B cell (primary cell): ENCODE measurements at regions not wholly inside any gene's neighbourhood (a gene's known extent, or its start where the extent isn't known, plus 50 kb on each side); places are given as distances from the start of the nearest gene placed in this dataset.

Experiments
- ATAC-seq: fragments of 200-7000 bp; cut with Tn5 transposase; one replicate; pipeline ENCODE4 v1.10.0; 2021; ENCODE audit warnings: low read depth, mild to moderate bottlenecking, moderate number of reproducible peaks, moderate library complexity
- CTCF ChIA-PET: fragments of 350-600 bp; sonication (Branson Sonifier 250); formaldehyde crosslinking; loops from one replicate; lab custom pipeline; 2021; ENCODE audit warnings: antibody characterized with exemption, inconsistent platforms; lab: Charles Lee
- POLR2A ChIA-PET: fragments of 350-600 bp; sonication (Branson Sonifier 250); formaldehyde crosslinking; loops from one replicate; lab custom pipeline; 2021; ENCODE audit warnings: antibody characterized with exemption; lab: Charles Lee
- DNase-seq: peaks from one replicate; pipeline ENCODE4 v3.0.0; 2013
- H2AFZ ChIP-seq: 2 replicates; pipeline ENCODE4 v1.6.1; 2012; ENCODE audit warnings: mild to moderate bottlenecking, low read depth, low read length; ENCODE audit not compliant: insufficient read depth, poor library complexity, severe bottlenecking
- H3K27ac ChIP-seq, 2 donors: 1 replicate in 1 of 2; 2 replicates in 1 of 2; pipeline ENCODE4 v1.5.1; 2012 to 2013; ENCODE audit warnings: low read length in 2 of 2, mild to moderate bottlenecking in 2 of 2, moderate library complexity in 1 of 2
- H3K27me3 ChIP-seq, 4 experiments: fragments of 200-600 bp in 1 of 4; sonication (generic) in 1 of 4; replicated peaks in 1 of 4; 1 replicate in 2 of 4; 2 replicates in 2 of 4; pipeline versions ENCODE4 v1.6.1 to v1.7.0; 2013 to 2016; ENCODE audit warnings: low read length in 3 of 4, mild to moderate bottlenecking in 2 of 4, mixed read lengths in 1 of 4, moderate library complexity in 1 of 4; ENCODE audit not compliant: insufficient read depth in 4 of 4, control insufficient read depth in 3 of 4; ENCODE audit errors: control extremely low read depth in 1 of 4
- H3K36me3 ChIP-seq, 2 experiments: replicated peaks in 1 of 2; 1 replicate in 1 of 2; 2 replicates in 1 of 2; pipeline versions ENCODE4 v1.6.1 to v1.7.1; 2013; ENCODE audit warnings: low read length in 1 of 2; ENCODE audit not compliant: insufficient read depth in 2 of 2, control insufficient read depth in 1 of 2; ENCODE audit errors: control extremely low read depth in 1 of 2, extremely low read depth in 1 of 2
- H3K4me1 ChIP-seq, 2 donors: fragments of 200-600 bp in 1 of 2; sonication (generic) in 1 of 2; 1 replicate in 1 of 2; 2 replicates in 1 of 2; pipeline versions ENCODE4 v1.5.1 to v1.6.1; 2013 to 2017; ENCODE audit warnings: low read length in 2 of 2; ENCODE audit not compliant: control insufficient read depth in 2 of 2, insufficient read depth in 2 of 2
- H3K4me2 ChIP-seq: replicated peaks from 2 replicates; pipeline ENCODE3; 2012; ENCODE audit warnings: mild to moderate bottlenecking, low read depth, low read length; ENCODE audit not compliant: poor library complexity, severe bottlenecking
- H3K4me3 ChIP-seq, 5 experiments: fragments of 200-600 bp in 1 of 5; sonication (generic) in 1 of 5; 1 replicate in 3 of 5; 2 replicates in 2 of 5; pipeline versions ENCODE4 v1.5.1 to v1.7.0; 2011 to 2016; ENCODE audit warnings: low read length in 4 of 5, mild to moderate bottlenecking in 4 of 5, low read depth in 2 of 5, control low read depth in 1 of 5, moderate library complexity in 1 of 5; ENCODE audit not compliant: insufficient read depth in 1 of 5; ENCODE audit errors: control extremely low read depth in 1 of 5, extremely low read depth in 1 of 5
- H3K79me2 ChIP-seq: fragments of 200-600 bp; sonication (generic); one replicate; pipeline ENCODE4 v1.6.0; 2016; ENCODE audit warnings: low read length; ENCODE audit not compliant: control insufficient read depth, insufficient read depth
- H3K9ac ChIP-seq: fragments of 200-600 bp; sonication (generic); 2 replicates; pipeline ENCODE4 v1.6.1; 2017; ENCODE audit warnings: mild to moderate bottlenecking, low read length, moderate library complexity
- H3K9me3 ChIP-seq, 3 donors: one replicate each; pipeline versions ENCODE4 v1.6.1 to v1.7.1; 2013; ENCODE audit warnings: low read length in 2 of 3; ENCODE audit not compliant: control insufficient read depth in 2 of 3, insufficient read depth in 1 of 3; ENCODE audit errors: control extremely low read depth in 1 of 3
- H4K20me1 ChIP-seq: 2 replicates; pipeline ENCODE4 v1.6.0; 2012; ENCODE audit warnings: mild to moderate bottlenecking, low read length; ENCODE audit not compliant: insufficient read depth, control insufficient read depth, poor library complexity, severe bottlenecking
- H3K27ac Mint-ChIP-seq: one replicate; pipeline ENCODE4 v1.8.0; 2021; ENCODE audit warnings: mixed read lengths
- H3K27me3 Mint-ChIP-seq: one replicate; pipeline ENCODE4 v1.8.0; 2021; ENCODE audit warnings: mixed read lengths
- H3K4me1 Mint-ChIP-seq: one replicate; pipeline ENCODE4 v1.8.0; 2021; ENCODE audit warnings: mixed read lengths
- H3K4me3 Mint-ChIP-seq: one replicate; pipeline ENCODE4 v1.8.0; 2021; ENCODE audit warnings: mixed read lengths
- H3K9me3 Mint-ChIP-seq: one replicate; pipeline ENCODE4 v1.8.0; 2022; ENCODE audit warnings: mixed read lengths; ENCODE audit not compliant: insufficient read depth
- CTCF ChIP-seq: fragments of 200-600 bp; IDR thresholded peaks from one replicate; pipeline ENCODE4 v1.8.0; 2022; ENCODE audit warnings: antibody characterized with exemption, mild to moderate bottlenecking
- EZH2 ChIP-seq: IDR thresholded peaks from 2 replicates; pipeline ENCODE4 v1.6.1; 2012; ENCODE audit warnings: borderline replicate concordance, low read depth, mild to moderate bottlenecking, moderate library complexity, low read length; ENCODE audit not compliant: insufficient read depth, poor library complexity, severe bottlenecking
- WGBS: methylation state at CpG from one replicate; pipeline ENCODE4 v1.1.5; 2013; ENCODE audit warnings: missing lambda C conversion rate; ENCODE audit not compliant: insufficient coverage; 5-methylcytosine and 5-hydroxymethylcytosine counted together
- intact Hi-C: fragments of 100-400 bp; cut with micrococcal nuclease; formaldehyde crosslinking; loops from one replicate; pipeline ENCODE4 v1.10.0; 2022

- no peak overlapping the region for H2AFZ ChIP-seq
- H3K4me3 ChIP-seq, result no peak overlapping the region
- DNase-seq (no peak), ATAC-seq (no peak)
- no peak overlapping the region for H3K9ac ChIP-seq
- no peaks in the 10 kb centered on the region for H3K4me1 Mint-ChIP-seq
- H3K27ac ChIP-seq, result no peak overlapping the region
- no peak overlapping the region for H3K4me3 Mint-ChIP-seq
- no peaks in the 10 kb centered on the region for H3K27me3 ChIP-seq
- ChIA-PET POLR2A (no interaction called here), CTCF (no interaction called here)
- no peak overlapping the region for H3K4me2 ChIP-seq
- H3K4me1 ChIP-seq, result no peaks in the 10 kb centered on the region
- no peaks in the 10 kb centered on the region for H4K20me1 ChIP-seq
- intact Hi-C loops, result no loop called here
- 83% methylated on average over 1 of the region's 3 CpGs for WGBS
- no peaks in the 10 kb centered on the region for H3K79me2 ChIP-seq
- no peak overlapping the region for H3K27ac Mint-ChIP-seq
- no peaks in the 10 kb centered on the region for H3K9me3 Mint-ChIP-seq
- H3K9me3 ChIP-seq, result no peaks in the 10 kb centered on the region
- H3K36me3 ChIP-seq, result no peaks in the 10 kb centered on the region
- TF ChIP-seq EZH2, result no peak
- no peak for TF ChIP-seq CTCF
- peaks cover 10% of the 10 kb centered on the region for H3K27me3 Mint-ChIP-seq
Observed at GRCh38 chr2:173644146-173644545, 289.5 kb downstream of the CDCA7 start.

- H3K27me3 Mint-ChIP-seq, result peaks cover 14% of the 10 kb centered on the region
- no peak overlapping the region for H3K4me3 ChIP-seq
- no peaks in the 10 kb centered on the region for H3K36me3 ChIP-seq
- H3K9ac ChIP-seq, result no peak overlapping the region
- no peak overlapping the region for H3K4me3 Mint-ChIP-seq
- no peaks in the 10 kb centered on the region for H3K27me3 ChIP-seq
- WGBS, result 87% methylated on average over 6 of the region's 8 CpGs
- DNase-seq, result no peak
- no peaks in the 10 kb centered on the region for H4K20me1 ChIP-seq
- H3K4me1 Mint-ChIP-seq, result no peaks in the 10 kb centered on the region
- ATAC-seq, result no peak
- H3K27ac Mint-ChIP-seq, result no peak overlapping the region
- ChIA-PET POLR2A (no interaction called here), CTCF (no interaction called here)
- no peak overlapping the region for H2AFZ ChIP-seq
- no peaks in the 10 kb centered on the region for H3K9me3 Mint-ChIP-seq
- no peaks in the 10 kb centered on the region for H3K9me3 ChIP-seq
- TF ChIP-seq CTCF, result no peak
- TF ChIP-seq EZH2, result no peak
- H3K4me1 ChIP-seq, result no peaks in the 10 kb centered on the region
- no peak overlapping the region for H3K27ac ChIP-seq
- H3K79me2 ChIP-seq, result no peaks in the 10 kb centered on the region
- no peak overlapping the region for H3K4me2 ChIP-seq
- intact Hi-C loops, result no loop called here
Observed at GRCh38 chr2:173647681-173648311, 293.1 kb downstream of the CDCA7 start.
